Retinal pigment epithelial cell (primary cell): ENCODE measurements at regions not wholly inside any gene's neighbourhood (a gene's known extent, or its start where the extent isn't known, plus 50 kb on each side); places are given as distances from the start of the nearest gene placed in this dataset.

ENCODE experiments used
- DNase-seq: peaks from one replicate; pipeline ENCODE4 v3.0.0-alpha.2; 2010; ENCODE audit warnings: low read depth
- H3K4me3 ChIP-seq: 2 replicates; pipeline ENCODE4 v1.5.1; 2011; ENCODE audit warnings: mild to moderate bottlenecking, low read length, control low read depth, moderate library complexity
- CTCF ChIP-seq: conservative IDR thresholded peaks from 2 replicates; pipeline ENCODE4 v1.5.1; 2011; ENCODE audit warnings: low read depth, low read length, control low read depth, inconsistent platforms

GRCh38 chr18:39296293-39296888 lies 1730.8 kb upstream of the CELF4 start:
- no peak overlapping the region for H3K4me3 ChIP-seq
- TF ChIP-seq CTCF, result no peak
- DNase-seq, result no peak

GRCh38 chr18:39276764-39277163 lies 1711.2 kb upstream of the CELF4 start:
- no peak for DNase-seq
- H3K4me3 ChIP-seq, result no peak overlapping the region
- no peak for TF ChIP-seq CTCF

GRCh38 chr18:39274535-39274934 lies 1708.9 kb upstream of the CELF4 start:
- no peak overlapping the region for H3K4me3 ChIP-seq
- no peak for TF ChIP-seq CTCF
- no peak for DNase-seq

GRCh38 chr18:39272230-39272629 lies 1706.6 kb upstream of the CELF4 start:
- no peak for DNase-seq
- no peak for TF ChIP-seq CTCF
- H3K4me3 ChIP-seq, result no peak overlapping the region

GRCh38 chr18:39271654-39272053 lies 1706.1 kb upstream of the CELF4 start:
- TF ChIP-seq CTCF, result no peak
- no peak overlapping the region for H3K4me3 ChIP-seq
- no peak for DNase-seq

- DNase-seq, result no peak
- H3K4me3 ChIP-seq, result no peak overlapping the region
- no peak for TF ChIP-seq CTCF
Measured at GRCh38 chr18:39260565-39260964, 1695.0 kb upstream of the CELF4 start.

- no peak overlapping the region for H3K4me3 ChIP-seq
- no peak for TF ChIP-seq CTCF
- no peak for DNase-seq
Measured at GRCh38 chr18:39259736-39260135, 1694.1 kb upstream of the CELF4 start.
